GM12878 (cell line): ENCODE measurements at regions not wholly inside any gene's neighbourhood (a gene's known extent, or its start where the extent isn't known, plus 50 kb on each side); places are given as distances from the start of the nearest gene placed in this dataset.

Source experiments
- ATAC-seq: fragments of 200-7000 bp; cut with Tn5 transposase; 3 replicates; pipeline ENCODE4 v1.9.1; 2020; ENCODE audit warnings: mild to moderate bottlenecking, moderate library complexity
- BruUV-seq: library from RNA; stranded (reverse); fragments of 400-500 nt; replicated peaks from 2 replicates; lab custom pipeline; 2021; lab: Mats Ljungman, UMichigan
- CTCF ChIA-PET: fragments of 300-600 bp; sonication (Branson Sonifier 250); formaldehyde crosslinking; extraction: SDS; loops from one replicate; lab custom pipeline; 2021; ENCODE audit warnings: inconsistent platforms; lab: Yijun Ruan, JAX
- POLR2A ChIA-PET: fragments of 350-600 bp; formaldehyde crosslinking; extraction: SDS; loops from one replicate; lab custom pipeline; 2021; ENCODE audit warnings: inconsistent platforms; lab: Charles Lee
- RAD21 ChIA-PET: fragments of 300-600 bp; sonication (Branson Sonifier 250); formaldehyde crosslinking; loops from one replicate; lab custom pipeline; 2023; ENCODE audit warnings: antibody characterized with exemption; ENCODE audit not compliant: unreplicated experiment; lab: Charles Lee
- SMC1A ChIA-PET: fragments of 300-600 bp; sonication (Branson Sonifier 250); formaldehyde crosslinking; loops from one replicate; lab custom pipeline; 2023; ENCODE audit not compliant: unreplicated experiment, uncharacterized antibody; lab: Charles Lee
- DNase-seq: peaks from one replicate; pipeline ENCODE4 v3.0.0-alpha.2; 2011; ENCODE audit warnings: low read depth, low spot score
- FAIRE-seq: peaks from 3 replicates; lab custom pipeline; 2011; peaks lifted over from hg19 to GRCh38; lab: Jason Lieb, UNC
- H2AFZ ChIP-seq: 2 replicates; pipeline ENCODE4 v1.6.0; 2011; ENCODE audit warnings: low read depth, low read length, control low read depth; ENCODE audit not compliant: control insufficient read depth
- H3K27ac ChIP-seq: 2 replicates; pipeline ENCODE4 v1.5.1; 2011; ENCODE audit warnings: control low read depth; ENCODE audit not compliant: control insufficient read depth, insufficient read depth
- H3K27me3 ChIP-seq, 2 experiments: replicated peaks in 1 of 2; 2 replicates each; pipeline versions ENCODE4 v1.6.0 to v1.6.1; 2011; ENCODE audit warnings: low read length in 1 of 2; ENCODE audit not compliant: control insufficient read depth in 2 of 2, insufficient read depth in 2 of 2
- H3K36me3 ChIP-seq, 2 experiments: 2 replicates each; pipeline ENCODE4 v1.5.1; 2011; ENCODE audit warnings: low read length in 1 of 2; ENCODE audit not compliant: control insufficient read depth in 2 of 2, insufficient read depth in 2 of 2
- H3K4me1 ChIP-seq: 2 replicates; pipeline ENCODE4 v1.6.1; 2011; ENCODE audit warnings: mild to moderate bottlenecking, low read length, moderate library complexity, mixed read lengths; ENCODE audit not compliant: control insufficient read depth, insufficient read depth
- H3K4me2 ChIP-seq: 2 replicates; pipeline ENCODE4 v1.6.0; 2011; ENCODE audit warnings: control low read depth; ENCODE audit not compliant: control insufficient read depth, insufficient read depth
- H3K4me3 ChIP-seq: fragments of 200-600 bp; sonication (generic); 2 replicates; pipeline ENCODE4 v1.5.1; 2016
- H3K79me2 ChIP-seq: 2 replicates; pipeline ENCODE4 v1.6.0; 2011; ENCODE audit warnings: low read length; ENCODE audit not compliant: control insufficient read depth, insufficient read depth
- H3K9ac ChIP-seq: 2 replicates; pipeline ENCODE4 v1.8.0; 2011; ENCODE audit warnings: low read length, control low read depth, mixed read lengths; ENCODE audit not compliant: control insufficient read depth, insufficient read depth
- H3K9me3 ChIP-seq: replicated peaks from 3 replicates; pipeline ENCODE4 v1.5.1; 2011; ENCODE audit warnings: mild to moderate bottlenecking, low read length; ENCODE audit not compliant: control insufficient read depth, insufficient read depth
- H4K20me1 ChIP-seq: 2 replicates; pipeline ENCODE4 v1.6.0; 2011; ENCODE audit not compliant: control insufficient read depth, insufficient read depth
- BACH1 ChIP-seq: fragments of 450-650 bp; IDR thresholded peaks from 2 replicates; pipeline ENCODE4 v1.6.1; 2017; ENCODE audit warnings: mild to moderate bottlenecking, borderline replicate concordance
- EED ChIP-seq: sonication (generic); IDR thresholded peaks from 2 replicates; pipeline ENCODE4 v1.6.1; 2016; ENCODE audit warnings: antibody characterized with exemption, low read depth
- FOXK2 ChIP-seq: fragments of 450-650 bp; IDR thresholded peaks from 2 replicates; pipeline ENCODE4 v1.6.1; 2017; ENCODE audit warnings: mild to moderate bottlenecking, moderate library complexity
- FOXM1 ChIP-seq: IDR thresholded peaks from 2 replicates; pipeline ENCODE4 v1.6.1; 2012; ENCODE audit warnings: low read depth, mild to moderate bottlenecking, inconsistent platforms, low read length, moderate library complexity
- HDAC2 ChIP-seq: fragments of 200-600 bp; sonication (generic); IDR thresholded peaks from 2 replicates; pipeline ENCODE4 v1.6.1; 2017
- NBN ChIP-seq: fragments of 450-650 bp; IDR thresholded peaks from 2 replicates; pipeline ENCODE4 v1.6.1; 2016
- NR2C1 ChIP-seq: fragments of 450-650 bp; IDR thresholded peaks from 2 replicates; pipeline ENCODE4 v1.6.1; 2017; ENCODE audit warnings: antibody characterized with exemption, mild to moderate bottlenecking, moderate library complexity
- SIX5 ChIP-seq: IDR thresholded peaks from 2 replicates; pipeline ENCODE4 v1.6.1; 2011; ENCODE audit warnings: mild to moderate bottlenecking, low read depth, low read length, moderate library complexity; ENCODE audit not compliant: severe bottlenecking
- SMAD1 ChIP-seq: fragments of 450-650 bp; IDR thresholded peaks from 2 replicates; pipeline ENCODE4 v1.6.1; 2018; ENCODE audit warnings: mild to moderate bottlenecking, low read depth; ENCODE audit not compliant: partially characterized antibody
- SPI1 ChIP-seq: IDR thresholded peaks from 2 replicates; pipeline ENCODE4 v1.6.1; 2011; ENCODE audit warnings: low read depth, mild to moderate bottlenecking, low read length, moderate library complexity, borderline replicate concordance; ENCODE audit not compliant: insufficient read depth
- TARDBP ChIP-seq: IDR thresholded peaks from 2 replicates; pipeline ENCODE4 v1.6.1; 2016; ENCODE audit warnings: borderline replicate concordance
- TCF7 ChIP-seq: IDR thresholded peaks from 2 replicates; pipeline ENCODE4 v1.6.1; 2014; ENCODE audit warnings: antibody characterized with exemption, borderline replicate concordance
- ZBED1 ChIP-seq: IDR thresholded peaks from 2 replicates; pipeline ENCODE4 v1.6.1; 2016; ENCODE audit warnings: borderline replicate concordance
- ZSCAN29 ChIP-seq: fragments of 450-650 bp; IDR thresholded peaks from 2 replicates; pipeline ENCODE4 v1.6.1; 2017; ENCODE audit warnings: mild to moderate bottlenecking, moderate library complexity
- WGBS: methylation state at CpG from one replicate; pipeline ENCODE4 v1.1.6; 2016; ENCODE audit warnings: low lambda C conversion rate; ENCODE audit not compliant: insufficient replicate concordance, insufficient coverage; ENCODE audit errors: missing lambda C conversion rate; 5-methylcytosine and 5-hydroxymethylcytosine counted together
- in situ Hi-C: fragments of 300-500 bp; cut with MboI; formaldehyde crosslinking; loops from 9 replicates; pipeline ENCODE4 v1.14.3; 2018; ENCODE audit warnings: mixed read lengths
- intact Hi-C: fragments of 100-400 bp; cut with micrococcal nuclease; formaldehyde crosslinking; loops from one replicate; pipeline ENCODE4 v1.14.2; 2022; ENCODE audit not compliant: unreplicated experiment
- TF ChIP-seq, protein P1 (sequence below): fragments of 150-350 bp; IDR thresholded peaks from 2 replicates; pipeline ENCODE4 v1.6.1; 2016; ENCODE audit warnings: low read depth, low read length

- H3K4me1 ChIP-seq, result no peaks in the 10 kb centered on the region; the same call in 1 of the 2 replicates
- no peak overlapping the region for H3K9ac ChIP-seq
- H3K4me2 ChIP-seq, result no peak overlapping the region
- H3K9me3 ChIP-seq, result no peaks in the 10 kb centered on the region
- CTCF ChIA-PET, result interaction anchor here (0.6 to 1.5 kb wide), 4 partner anchors 49 to 1901 kb away, joined by 3 to 5 read pairs (median 4); no protein-coding TSS in a partner anchor
- TF ChIP-seq TARDBP (no peak), SIX5 (no peak), ZSCAN29 (no peak)
- POLR2A ChIA-PET, result no interaction called here
- ATAC-seq, result no peak
- no TSS peak for BruUV-seq
- H3K27ac ChIP-seq, result no peak overlapping the region
- RAD21 ChIA-PET, result interaction anchor here (1.1 to 1.3 kb wide), 2 partner anchors 607 to 610 kb away, joined by 5 read pairs; no protein-coding TSS in a partner anchor
- in situ Hi-C loops (no loop called here), intact Hi-C loops (loop anchor here (10.0 kb wide), 2 partner anchors 104 to 434 kb away; no protein-coding TSS in a partner anchor)
- H4K20me1 ChIP-seq, result no peaks in the 10 kb centered on the region
- no peaks in the 10 kb centered on the region for H3K36me3 ChIP-seq
- FAIRE-seq, result no peak
- no peaks in the 10 kb centered on the region for H3K79me2 ChIP-seq
- H3K4me3 ChIP-seq, result no peak overlapping the region
- DNase-seq, result no peak
- H3K27me3 ChIP-seq, result no peaks in the 10 kb centered on the region
- no peak overlapping the region for H2AFZ ChIP-seq
- WGBS, result 8% methylated on average over 2 of the region's 2 CpGs
- SMC1A ChIA-PET, result interaction anchor here (0.6 to 1.7 kb wide), 4 partner anchors 340 to 772 kb away, joined by 3 to 4 read pairs (median 4); no protein-coding TSS in a partner anchor
These were observed 810.2 kb downstream of the MAFB start for GRCh38 chr20:39878809-39879208.

- H3K4me1 ChIP-seq, result no peaks in the 10 kb centered on the region; the same call in 1 of the 2 replicates
- intact Hi-C loops (loop anchor here (10.0 kb wide), 2 partner anchors 104 to 434 kb away; no protein-coding TSS in a partner anchor), in situ Hi-C loops (no loop called here)
- no peaks in the 10 kb centered on the region for H3K9me3 ChIP-seq
- no peak overlapping the region for H3K4me2 ChIP-seq
- FAIRE-seq (no peak), ATAC-seq (no peak), DNase-seq (no peak)
- ChIA-PET SMC1A (interaction anchor here (0.6 to 1.7 kb wide), 5 partner anchors 206 to 772 kb away, joined by 3 to 4 read pairs (median 3); no protein-coding TSS in a partner anchor), POLR2A (no interaction called here), RAD21 (interaction anchor here (1.3 kb wide), 1 partner anchor 609 kb away, joined by 5 read pairs; no protein-coding TSS in a partner anchor), CTCF (interaction anchor here (0.6 to 1.6 kb wide), 6 partner anchors 110 to 1900 kb away, joined by 3 to 5 read pairs (median 4); no protein-coding TSS in a partner anchor)
- H3K4me3 ChIP-seq, result no peak overlapping the region
- H2AFZ ChIP-seq, result no peak overlapping the region
- no peaks in the 10 kb centered on the region for H3K36me3 ChIP-seq
- 0% methylated on average over 2 of the region's 2 CpGs for WGBS
- BruUV-seq, result no TSS peak
- no peak overlapping the region for H3K9ac ChIP-seq
- no peaks in the 10 kb centered on the region for H3K79me2 ChIP-seq
- H3K27me3 ChIP-seq, result no peaks in the 10 kb centered on the region
- H4K20me1 ChIP-seq, result no peaks in the 10 kb centered on the region
- H3K27ac ChIP-seq, result no peak overlapping the region
- no peak for TF ChIP-seq SMAD1
- no peak for TF ChIP-seq EED
- no peak for TF ChIP-seq TCF7
- no peak for TF ChIP-seq NBN
- TF ChIP-seq SPI1, result no peak
- TF ChIP-seq FOXK2, result no peak
- TF ChIP-seq HDAC2, result no peak
- no peak for TF ChIP-seq NR2C1
- no peak for TF ChIP-seq BACH1
- TF ChIP-seq FOXM1, result no peak
- TF ChIP-seq, protein P1, sequence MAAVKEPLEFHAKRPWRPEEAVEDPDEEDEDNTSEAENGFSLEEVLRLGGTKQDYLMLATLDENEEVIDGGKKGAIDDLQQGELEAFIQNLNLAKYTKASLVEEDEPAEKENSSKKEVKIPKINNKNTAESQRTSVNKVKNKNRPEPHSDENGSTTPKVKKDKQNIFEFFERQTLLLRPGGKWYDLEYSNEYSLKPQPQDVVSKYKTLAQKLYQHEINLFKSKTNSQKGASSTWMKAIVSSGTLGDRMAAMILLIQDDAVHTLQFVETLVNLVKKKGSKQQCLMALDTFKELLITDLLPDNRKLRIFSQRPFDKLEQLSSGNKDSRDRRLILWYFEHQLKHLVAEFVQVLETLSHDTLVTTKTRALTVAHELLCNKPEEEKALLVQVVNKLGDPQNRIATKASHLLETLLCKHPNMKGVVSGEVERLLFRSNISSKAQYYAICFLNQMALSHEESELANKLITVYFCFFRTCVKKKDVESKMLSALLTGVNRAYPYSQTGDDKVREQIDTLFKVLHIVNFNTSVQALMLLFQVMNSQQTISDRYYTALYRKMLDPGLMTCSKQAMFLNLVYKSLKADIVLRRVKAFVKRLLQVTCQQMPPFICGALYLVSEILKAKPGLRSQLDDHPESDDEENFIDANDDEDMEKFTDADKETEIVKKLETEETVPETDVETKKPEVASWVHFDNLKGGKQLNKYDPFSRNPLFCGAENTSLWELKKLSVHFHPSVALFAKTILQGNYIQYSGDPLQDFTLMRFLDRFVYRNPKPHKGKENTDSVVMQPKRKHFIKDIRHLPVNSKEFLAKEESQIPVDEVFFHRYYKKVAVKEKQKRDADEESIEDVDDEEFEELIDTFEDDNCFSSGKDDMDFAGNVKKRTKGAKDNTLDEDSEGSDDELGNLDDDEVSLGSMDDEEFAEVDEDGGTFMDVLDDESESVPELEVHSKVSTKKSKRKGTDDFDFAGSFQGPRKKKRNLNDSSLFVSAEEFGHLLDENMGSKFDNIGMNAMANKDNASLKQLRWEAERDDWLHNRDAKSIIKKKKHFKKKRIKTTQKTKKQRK, result no peak
- TF ChIP-seq ZBED1, result no peak
These were observed 810.7 kb downstream of the MAFB start for GRCh38 chr20:39878320-39878719.
